ENCODE measurements at regions not wholly inside any gene's neighbourhood (a gene's known extent, or its start where the extent isn't known, plus 50 kb on each side); places are given as distances from the start of the nearest gene placed in this dataset.

DNA sequence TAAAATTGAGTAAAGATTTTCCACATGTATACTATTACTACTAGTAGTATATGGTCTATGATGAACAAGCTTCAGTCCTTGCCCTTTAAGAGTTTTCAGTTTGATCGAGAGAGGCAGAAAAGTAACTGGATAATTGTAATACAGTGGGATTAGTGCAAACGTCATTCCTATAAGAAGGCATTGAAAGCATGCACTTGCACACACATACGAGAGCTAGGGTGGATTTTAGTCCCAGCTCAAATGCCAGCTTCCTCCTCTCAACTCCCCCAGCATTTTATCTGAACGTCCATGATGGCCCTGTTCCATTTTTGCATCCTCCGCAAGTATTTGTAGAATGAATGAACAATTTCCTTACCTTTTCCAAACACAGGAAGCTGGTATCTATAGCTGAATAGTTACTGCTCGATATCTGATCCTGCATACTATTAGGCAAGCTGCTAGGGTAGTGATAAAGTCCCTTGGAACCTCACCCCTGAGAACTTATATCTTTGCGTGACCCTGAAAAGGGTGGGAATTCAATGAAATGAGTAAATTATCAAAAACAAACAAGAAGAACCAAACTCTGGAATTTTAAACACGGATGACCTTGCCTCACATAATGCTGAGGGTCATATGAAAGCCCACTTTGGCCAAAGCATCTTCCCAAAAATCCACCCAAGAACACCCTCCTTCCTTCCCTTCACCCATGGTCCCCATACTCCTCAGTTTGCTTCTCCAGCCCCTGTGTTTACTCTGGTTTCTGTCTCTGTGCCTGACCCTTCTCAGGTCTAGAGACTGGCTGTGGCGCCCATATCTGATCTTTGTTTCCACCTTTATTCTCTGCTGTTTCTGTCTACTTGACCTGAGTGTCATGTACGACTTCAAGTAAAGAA lies 60.5 kb downstream of the TMEM100 start:
- Histone ChIP-seq H4K5ac (ENCODE audit: insufficient read length, low read depth, low read length) (no peak overlapping the region), H3K79me2 (ENCODE audit: control insufficient read depth in 1 of 2, insufficient read depth in 2 of 2, low read length in 2 of 2) (no peaks in the 10 kb centered on the region), H2BK15ac (ENCODE audit: low read length) (no peak overlapping the region), H3K36me3 (ENCODE audit: control insufficient read depth in 2 of 4, insufficient read depth in 4 of 4, low read length in 3 of 4) (no peaks in the 10 kb centered on the region), H2AFZ (ENCODE audit: low read length) (no peak overlapping the region), H2BK20ac (ENCODE audit: low read length) (no peak overlapping the region), H3K4me1 (replicated peaks in 1 of 4; ENCODE audit: control insufficient read depth in 3 of 4, insufficient read depth in 4 of 4, low read length in 3 of 4) (peaks cover 0 to 3% (median 0%) of the 10 kb centered on the region in 4 experiments; a peak in 1 of 7 replicates), H3K9ac (replicated peaks in 1 of 4; ENCODE audit: extremely low read depth in 1 of 4, low read depth in 3 of 4, low read length in 3 of 4) (no peak overlapping the region), H3K14ac (ENCODE audit: insufficient read length) (no peak overlapping the region), H3K4ac (replicated peaks; ENCODE audit: insufficient read length, low read depth, low read length) (no peak overlapping the region), H2BK12ac (ENCODE audit: low read depth, low read length) (no peak overlapping the region), H3K4me2 (ENCODE audit: insufficient read depth in 1 of 2, low read depth in 2 of 2, low read length in 2 of 2) (no peak overlapping the region), H3K79me1 (ENCODE audit: low read depth, low read length) (no peaks in the 10 kb centered on the region), H3K56ac (replicated peaks; ENCODE audit: insufficient read length, low read depth, low read length) (no peak overlapping the region), H4K91ac (replicated peaks; ENCODE audit: insufficient read length, low read length) (no peak overlapping the region), H2AK5ac (ENCODE audit: low read depth, low read length) (no peak overlapping the region), H3K27me3 (replicated peaks in 1 of 4; ENCODE audit: control insufficient read depth in 3 of 4, extremely low read depth in 1 of 4, insufficient read depth in 3 of 4, low read length in 3 of 4) (no peaks in the 10 kb centered on the region), H4K8ac (ENCODE audit: extremely low read depth, insufficient read depth, low read length) (no peak overlapping the region), H3K23me2 (ENCODE audit: low read depth, low read length) (no peaks in the 10 kb centered on the region), H3K27ac (ENCODE audit: low read depth, low read length) (no peak overlapping the region), H3K18ac (ENCODE audit: extremely low read depth, low read length) (no peak overlapping the region), H2BK120ac (replicated peaks; ENCODE audit: low read depth, low read length) (no peak overlapping the region), H3K4me3 (ENCODE audit: extremely low read depth in 1 of 4, insufficient read depth in 2 of 4, low read depth in 3 of 4, low read length in 4 of 4) (no peak overlapping the region), H3K9me3 (ENCODE audit: insufficient read depth in 2 of 2, low read depth in 1 of 2, low read length in 1 of 2) (no peaks in the 10 kb centered on the region), H3K23ac (ENCODE audit: insufficient read length) (no peak overlapping the region), H2BK5ac (ENCODE audit: low read depth, low read length) (no peak overlapping the region), H4K20me1 (replicated peaks in 1 of 2; ENCODE audit: control insufficient read depth in 1 of 2, insufficient read depth in 2 of 2, low read length in 2 of 2) (no peaks in the 10 kb centered on the region)
- no peak for FAIRE-seq
- no peak for DNase-seq (ENCODE audit: low read depth in 1 of 2, low spot score in 2 of 2)
- POLR2A ChIA-PET (ENCODE audit: partially characterized antibody): no interaction called here
- 90% methylated on average over 10 of the region's 10 CpGs; no CpG with 5 or more reads in 1 of the 2 experiments for WGBS, 2 experiments (ENCODE audit: extremely low coverage in 1 of 2, insufficient coverage in 1 of 2, insufficient read length in 1 of 2, insufficient replicate concordance in 2 of 2, low coverage in 1 of 2, low lambda C conversion rate in 2 of 2, missing lambda C conversion rate in 1 of 2)
- TF ChIP-seq JUND (IDR thresholded peaks at IDR 0.05; ENCODE audit: low read length) (no peak), NANOG (IDR thresholded peaks at IDR 0.05; ENCODE audit: insufficient read depth, low read depth, low read length, poor library complexity, severe bottlenecking) (no peak), SP2 (IDR thresholded peaks at IDR 0.05; ENCODE audit: low read length) (no peak), HDAC2 (IDR thresholded peaks at IDR 0.05; ENCODE audit: borderline replicate concordance in 1 of 2, low read depth in 2 of 2, low read length in 2 of 2) (no peak), RFX5 (IDR thresholded peaks at IDR 0.05; ENCODE audit: borderline replicate concordance, low read depth, low read length) (no peak)
- CTCF ChIA-PET (ENCODE audit: partially characterized antibody): interaction anchor here (0.8 to 1.6 kb wide), 5 partner anchors 15 to 136 kb away, joined by 3 read pairs; no protein-coding TSS in a partner anchor

All from H1 (cell line).